ENCODE measurements at regions not wholly inside any gene's neighbourhood (a gene's known extent, or its start where the extent isn't known, plus 50 kb on each side); places are given as distances from the start of the nearest gene placed in this dataset.
"Not testable (repeated sequence)": the region's sequence is repeated elsewhere in the genome, so short reads cannot be mapped to it uniquely, and the experiment has no call there.

DNA sequence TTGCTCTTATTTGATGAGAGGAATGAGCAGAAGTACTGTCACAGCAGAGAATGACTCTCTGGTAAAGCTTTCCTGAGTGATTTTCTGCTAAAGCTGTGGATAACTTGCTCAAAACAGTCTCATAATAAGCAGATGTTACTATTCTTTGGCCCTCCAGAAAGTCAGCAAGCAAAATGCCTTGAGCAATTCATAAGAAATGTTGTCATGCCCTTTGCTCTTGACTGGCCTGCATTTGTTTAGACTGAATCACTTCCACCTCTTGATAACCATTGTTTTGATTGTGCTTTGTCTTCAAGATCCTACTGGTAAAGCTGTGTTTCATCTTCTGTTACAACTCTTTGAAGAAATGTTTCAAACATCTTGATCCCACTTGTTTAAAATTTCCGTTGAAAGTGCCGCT, 457.9 kb upstream of the FOXG1 start:
- TF ChIP-seq ZNF701 (tag by site-specific recombination; IDR thresholded peaks at IDR 0.05) (no peak), BCL6B (tag by site-specific recombination; IDR thresholded peaks at IDR 0.05) (no peak), ZNF18 (tag by site-specific recombination; IDR thresholded peaks at IDR 0.05) (no peak), ZNF23 (tag by site-specific recombination; IDR thresholded peaks at IDR 0.05; ENCODE audit: borderline replicate concordance) (no peak), ZNF626 (tag by site-specific recombination; IDR thresholded peaks at IDR 0.05) (no peak), ZEB2 (tag by site-specific recombination; IDR thresholded peaks at IDR 0.05) (no peak), ZNF274 (IDR thresholded peaks at IDR 0.05; ENCODE audit: low read length) (no peak), ZNF274 (tag by site-specific recombination; IDR thresholded peaks at IDR 0.05; ENCODE audit: borderline replicate concordance) (no peak), ZNF580 (tag by site-specific recombination; IDR thresholded peaks at IDR 0.05) (no peak), ZNF785 (tag by site-specific recombination; IDR thresholded peaks at IDR 0.05) (no peak), ZFP3 (tag by site-specific recombination; IDR thresholded peaks at IDR 0.05; ENCODE audit: low read depth) (no peak), BCL11B (tag by site-specific recombination; IDR thresholded peaks at IDR 0.05; ENCODE audit: low read depth) (no peak), SCRT1 (tag by site-specific recombination; IDR thresholded peaks at IDR 0.05; ENCODE audit: borderline replicate concordance) (no peak), ZNF501 (tag by site-specific recombination; IDR thresholded peaks at IDR 0.05) (no peak), ZNF133 (tag by site-specific recombination; IDR thresholded peaks at IDR 0.05) (no peak), ZNF157 (tag by site-specific recombination; IDR thresholded peaks at IDR 0.05) (no peak), ZNF221 (tag by site-specific recombination; IDR thresholded peaks at IDR 0.05; ENCODE audit: borderline replicate concordance) (no peak)
- TF ChIP-seq, protein P1, sequence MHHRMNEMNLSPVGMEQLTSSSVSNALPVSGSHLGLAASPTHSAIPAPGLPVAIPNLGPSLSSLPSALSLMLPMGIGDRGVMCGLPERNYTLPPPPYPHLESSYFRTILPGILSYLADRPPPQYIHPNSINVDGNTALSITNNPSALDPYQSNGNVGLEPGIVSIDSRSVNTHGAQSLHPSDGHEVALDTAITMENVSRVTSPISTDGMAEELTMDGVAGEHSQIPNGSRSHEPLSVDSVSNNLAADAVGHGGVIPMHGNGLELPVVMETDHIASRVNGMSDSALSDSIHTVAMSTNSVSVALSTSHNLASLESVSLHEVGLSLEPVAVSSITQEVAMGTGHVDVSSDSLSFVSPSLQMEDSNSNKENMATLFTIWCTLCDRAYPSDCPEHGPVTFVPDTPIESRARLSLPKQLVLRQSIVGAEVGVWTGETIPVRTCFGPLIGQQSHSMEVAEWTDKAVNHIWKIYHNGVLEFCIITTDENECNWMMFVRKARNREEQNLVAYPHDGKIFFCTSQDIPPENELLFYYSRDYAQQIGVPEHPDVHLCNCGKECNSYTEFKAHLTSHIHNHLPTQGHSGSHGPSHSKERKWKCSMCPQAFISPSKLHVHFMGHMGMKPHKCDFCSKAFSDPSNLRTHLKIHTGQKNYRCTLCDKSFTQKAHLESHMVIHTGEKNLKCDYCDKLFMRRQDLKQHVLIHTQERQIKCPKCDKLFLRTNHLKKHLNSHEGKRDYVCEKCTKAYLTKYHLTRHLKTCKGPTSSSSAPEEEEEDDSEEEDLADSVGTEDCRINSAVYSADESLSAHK (tag by site-specific recombination; IDR thresholded peaks at IDR 0.05), result no peak
- ChIA-PET CTCF (no interaction called here), POLR2A (no interaction called here)
- no peaks in the 10 kb centered on the region for H3K4me1 ChIP-seq (ENCODE audit: control insufficient read depth, insufficient read depth, low read length)
- H3K9me3 ChIP-seq (ENCODE audit: control insufficient read depth, insufficient read depth, low read depth, low read length), result no peaks in the 10 kb centered on the region
- no peak overlapping the region for H3K27ac ChIP-seq (ENCODE audit: extremely low read depth, low read depth, low read length)
- no peak overlapping the region for H3K4me3 ChIP-seq (ENCODE audit: low read depth, low read length)
- H3K36me3 ChIP-seq (ENCODE audit: control insufficient read depth in 2 of 2, insufficient read depth in 1 of 2, low read length in 2 of 2), result no peaks in the 10 kb centered on the region

DNA sequence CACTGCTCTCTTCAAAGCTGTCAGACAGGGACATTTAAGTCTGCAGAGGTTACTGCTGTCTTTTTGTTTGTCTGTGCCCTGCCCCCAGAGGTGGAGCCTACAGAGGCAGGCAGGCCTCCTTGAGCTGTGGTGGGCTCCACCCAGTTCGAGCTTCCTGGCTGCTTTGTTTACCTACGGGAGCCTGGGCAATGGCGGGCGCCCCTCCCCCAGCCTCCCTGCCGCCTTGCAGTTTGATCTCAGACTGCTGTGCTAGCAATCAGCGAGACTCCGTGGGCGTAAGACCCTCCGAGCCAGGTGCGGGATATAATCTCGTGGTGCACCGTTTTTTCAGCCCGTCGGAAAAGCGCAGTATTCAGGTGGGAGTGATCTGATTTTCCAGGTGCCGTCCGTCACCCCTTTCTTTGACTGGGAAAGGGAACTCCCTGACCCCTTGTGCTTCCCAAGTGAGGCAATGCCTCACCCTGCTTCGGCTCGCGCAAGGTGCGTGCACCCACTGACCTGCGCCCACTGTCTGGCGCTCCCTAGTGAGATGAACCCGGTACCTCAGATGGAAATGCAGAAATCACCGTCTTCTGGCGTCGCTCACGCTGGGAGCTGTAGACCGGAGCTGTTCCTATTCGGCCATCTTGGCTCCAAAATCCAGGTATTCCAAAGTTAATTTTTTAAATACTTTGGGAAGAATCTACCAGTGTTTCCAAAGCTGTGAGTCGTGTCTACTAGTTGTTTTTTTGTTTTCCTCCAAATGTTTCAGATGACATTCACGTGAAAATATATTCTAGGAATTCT, 448.5 kb upstream of the FOXG1 start:
- H3K4me1 ChIP-seq (ENCODE audit: control insufficient read depth, insufficient read depth, low read length); H3K27ac ChIP-seq (ENCODE audit: extremely low read depth, low read depth, low read length); POLR2A ChIA-PET; H3K9me3 ChIP-seq (ENCODE audit: control insufficient read depth, insufficient read depth, low read depth, low read length); H3K4me3 ChIP-seq (ENCODE audit: low read depth, low read length); CTCF ChIA-PET; H3K36me3 ChIP-seq (ENCODE audit: control insufficient read depth in 2 of 2, insufficient read depth in 1 of 2, low read length in 2 of 2): not testable (repeated sequence)

All from HEK293 (cell line).